Activated naive CD8-positive, alpha-beta T cell treated with anti-CD3 and anti-CD28 coated beads for 36 hours (primary cell): ENCODE measurements at regions not wholly inside any gene's neighbourhood (a gene's known extent, or its start where the extent isn't known, plus 50 kb on each side); places are given as distances from the start of the nearest gene placed in this dataset.

ENCODE experiments used
- DNase-seq: peaks from one replicate; pipeline ENCODE4 v3.0.0; 2021
- H3K27ac Mint-ChIP-seq: one replicate; pipeline ENCODE4 v1.8.0; 2022; ENCODE audit warnings: mild to moderate bottlenecking, moderate library complexity, mixed read lengths
- H3K27me3 Mint-ChIP-seq: one replicate; pipeline ENCODE4 v1.8.0; 2022; ENCODE audit warnings: mild to moderate bottlenecking, mixed read lengths
- H3K36me3 Mint-ChIP-seq: one replicate; pipeline ENCODE4 v1.8.0; 2021; ENCODE audit warnings: mild to moderate bottlenecking, mixed read lengths
- H3K4me1 Mint-ChIP-seq: one replicate; pipeline ENCODE4 v1.8.0; 2021; ENCODE audit warnings: mixed read lengths
- H3K4me3 Mint-ChIP-seq: one replicate; pipeline ENCODE4 v1.8.0; 2022; ENCODE audit warnings: mild to moderate bottlenecking, moderate library complexity, mixed read lengths
- H3K9me3 Mint-ChIP-seq: one replicate; pipeline ENCODE4 v1.8.0; 2022; ENCODE audit warnings: mixed read lengths

GRCh38 chr10:71125749-71126107 is 86.6 kb upstream of the UNC5B start:
- Mint-ChIP-seq H3K36me3 (no peaks in the 10 kb centered on the region), H3K4me1 (peaks cover 8% of the 10 kb centered on the region), H3K27me3 (peaks cover 44% of the 10 kb centered on the region), H3K4me3 (no peak overlapping the region), H3K9me3 (peaks cover 4% of the 10 kb centered on the region), H3K27ac (no peak overlapping the region)
- DNase-seq, result no peak

- peaks cover 37% of the 10 kb centered on the region for H3K27me3 Mint-ChIP-seq
- no peak overlapping the region for H3K4me3 Mint-ChIP-seq
Measured at GRCh38 chr10:71126432-71126831, 85.9 kb upstream of the UNC5B start.

GRCh38 chr10:71127104-71127503 is 85.3 kb upstream of the UNC5B start:
- no peak overlapping the region for H3K27ac Mint-ChIP-seq

More at GRCh38 chr10:71126432-71126831, 85.9 kb upstream of the UNC5B start:
- Mint-ChIP-seq H3K36me3 (no peaks in the 10 kb centered on the region), H3K4me1 (peaks cover 8% of the 10 kb centered on the region), H3K9me3 (no peaks in the 10 kb centered on the region), H3K27ac (no peak overlapping the region)
- DNase-seq, result no peak

GRCh38 chr10:71127773-71128172 is 84.6 kb upstream of the UNC5B start:
- Mint-ChIP-seq H3K4me1 (peaks cover 8% of the 10 kb centered on the region), H3K27ac (no peak overlapping the region), H3K9me3 (no peaks in the 10 kb centered on the region), H3K4me3 (no peak overlapping the region), H3K36me3 (no peaks in the 10 kb centered on the region), H3K27me3 (peaks cover 27% of the 10 kb centered on the region)
- DNase-seq, result no peak

More at GRCh38 chr10:71127104-71127503, 85.3 kb upstream of the UNC5B start:
- Mint-ChIP-seq H3K27me3 (peaks cover 30% of the 10 kb centered on the region), H3K4me1 (peaks cover 8% of the 10 kb centered on the region), H3K4me3 (no peak overlapping the region), H3K9me3 (no peaks in the 10 kb centered on the region), H3K36me3 (no peaks in the 10 kb centered on the region)
- DNase-seq, result no peak

GRCh38 chr10:71128311-71128980 is 83.9 kb upstream of the UNC5B start:
- no peaks in the 10 kb centered on the region for H3K36me3 Mint-ChIP-seq
- no peak overlapping the region for H3K4me3 Mint-ChIP-seq

GRCh38 chr10:71131096-71131495 is 81.3 kb upstream of the UNC5B start:
- no peak overlapping the region for H3K27ac Mint-ChIP-seq
- no peaks in the 10 kb centered on the region for H3K36me3 Mint-ChIP-seq
- no peak for DNase-seq
- peaks cover 5% of the 10 kb centered on the region for H3K27me3 Mint-ChIP-seq
- H3K4me1 Mint-ChIP-seq, result peaks cover 8% of the 10 kb centered on the region
- no peaks in the 10 kb centered on the region for H3K9me3 Mint-ChIP-seq
- no peak overlapping the region for H3K4me3 Mint-ChIP-seq

More at GRCh38 chr10:71128311-71128980, 83.9 kb upstream of the UNC5B start:
- H3K27ac Mint-ChIP-seq, result no peak overlapping the region
- peaks cover 22% of the 10 kb centered on the region for H3K27me3 Mint-ChIP-seq
- H3K4me1 Mint-ChIP-seq, result peaks cover 8% of the 10 kb centered on the region
- no peak for DNase-seq
- no peaks in the 10 kb centered on the region for H3K9me3 Mint-ChIP-seq

GRCh38 chr10:71131508-71132088 is 80.8 kb upstream of the UNC5B start:
- Mint-ChIP-seq H3K27ac (no peak overlapping the region), H3K9me3 (no peaks in the 10 kb centered on the region)

GRCh38 chr10:71132321-71132810 is 80.0 kb upstream of the UNC5B start:
- Mint-ChIP-seq H3K4me3 (no peak overlapping the region), H3K36me3 (no peaks in the 10 kb centered on the region), H3K27me3 (peaks cover 9% of the 10 kb centered on the region), H3K9me3 (no peaks in the 10 kb centered on the region), H3K27ac (no peak overlapping the region), H3K4me1 (peaks cover 8% of the 10 kb centered on the region)
- no peak for DNase-seq

More at GRCh38 chr10:71131508-71132088, 80.8 kb upstream of the UNC5B start:
- H3K36me3 Mint-ChIP-seq, result no peaks in the 10 kb centered on the region
- peaks cover 8% of the 10 kb centered on the region for H3K4me1 Mint-ChIP-seq
- no peak for DNase-seq
- no peak overlapping the region for H3K4me3 Mint-ChIP-seq
- H3K27me3 Mint-ChIP-seq, result peaks cover 8% of the 10 kb centered on the region

- no peaks in the 10 kb centered on the region for H3K4me1 Mint-ChIP-seq
- H3K27ac Mint-ChIP-seq, result no peak overlapping the region
- no peak for DNase-seq
- peaks cover 9% of the 10 kb centered on the region for H3K27me3 Mint-ChIP-seq
- no peaks in the 10 kb centered on the region for H3K36me3 Mint-ChIP-seq
- no peaks in the 10 kb centered on the region for H3K9me3 Mint-ChIP-seq
- H3K4me3 Mint-ChIP-seq, result no peak overlapping the region
Measured at GRCh38 chr10:71133710-71134686, 78.4 kb upstream of the UNC5B start.

GRCh38 chr10:71134732-71135211 is 77.6 kb upstream of the UNC5B start:
- H3K36me3 Mint-ChIP-seq, result no peaks in the 10 kb centered on the region

GRCh38 chr10:71135236-71135635 is 77.1 kb upstream of the UNC5B start:
- Mint-ChIP-seq H3K36me3 (no peaks in the 10 kb centered on the region), H3K27ac (no peak overlapping the region), H3K4me1 (no peaks in the 10 kb centered on the region), H3K9me3 (no peaks in the 10 kb centered on the region), H3K27me3 (peaks cover 14% of the 10 kb centered on the region), H3K4me3 (no peak overlapping the region)
- no peak for DNase-seq

More at GRCh38 chr10:71134732-71135211, 77.6 kb upstream of the UNC5B start:
- Mint-ChIP-seq H3K4me1 (no peaks in the 10 kb centered on the region), H3K27ac (no peak overlapping the region), H3K9me3 (no peaks in the 10 kb centered on the region), H3K27me3 (peaks cover 14% of the 10 kb centered on the region), H3K4me3 (no peak overlapping the region)
- DNase-seq, result no peak

- no peak for DNase-seq
- H3K27ac Mint-ChIP-seq, result no peak overlapping the region
- no peak overlapping the region for H3K4me3 Mint-ChIP-seq
- H3K36me3 Mint-ChIP-seq, result no peaks in the 10 kb centered on the region
- H3K27me3 Mint-ChIP-seq, result peaks cover 14% of the 10 kb centered on the region
- H3K4me1 Mint-ChIP-seq, result no peaks in the 10 kb centered on the region
- no peaks in the 10 kb centered on the region for H3K9me3 Mint-ChIP-seq
Measured at GRCh38 chr10:71136036-71136721, 76.2 kb upstream of the UNC5B start.

- no peaks in the 10 kb centered on the region for H3K9me3 Mint-ChIP-seq
Measured at GRCh38 chr10:71137701-71138100, 74.7 kb upstream of the UNC5B start.

GRCh38 chr10:71138166-71138830 is 74.1 kb upstream of the UNC5B start:
- Mint-ChIP-seq H3K36me3 (no peaks in the 10 kb centered on the region), H3K4me1 (no peaks in the 10 kb centered on the region)
- no peak for DNase-seq

More at GRCh38 chr10:71137701-71138100, 74.7 kb upstream of the UNC5B start:
- Mint-ChIP-seq H3K27me3 (peaks cover 11% of the 10 kb centered on the region), H3K4me3 (no peak overlapping the region), H3K36me3 (no peaks in the 10 kb centered on the region), H3K4me1 (no peaks in the 10 kb centered on the region), H3K27ac (no peak overlapping the region)
- DNase-seq, result no peak

More at GRCh38 chr10:71138166-71138830, 74.1 kb upstream of the UNC5B start:
- Mint-ChIP-seq H3K27ac (no peak overlapping the region), H3K9me3 (no peaks in the 10 kb centered on the region), H3K27me3 (peaks cover 9% of the 10 kb centered on the region), H3K4me3 (no peak overlapping the region)
